Hepatocyte (in vitro differentiated cells): ENCODE measurements at regions not wholly inside any gene's neighbourhood (a gene's known extent, or its start where the extent isn't known, plus 50 kb on each side); places are given as distances from the start of the nearest gene placed in this dataset.

ENCODE experiments used
- EZH2 ChIP-seq: fragments of 200-600 bp; sonication (generic); IDR thresholded peaks from 2 replicates; pipeline ENCODE4 v1.6.1; 2016; ENCODE audit warnings: antibody characterized with exemption, mild to moderate bottlenecking, borderline replicate concordance
- EZH2phosphoT487 ChIP-seq: fragments of 200-600 bp; sonication (generic); IDR thresholded peaks from one replicate; pipeline ENCODE4 v1.6.1; 2018; ENCODE audit warnings: antibody characterized with exemption, mild to moderate bottlenecking, low read depth, moderate library complexity; ENCODE audit not compliant: unreplicated experiment, severe bottlenecking
- TF ChIP-seq, protein P1 (sequence below): fragments of 200-600 bp; sonication (generic); IDR thresholded peaks from 2 replicates; pipeline ENCODE4 v1.5.1; 2016; ENCODE audit warnings: antibody characterized with exemption, mild to moderate bottlenecking; ENCODE audit not compliant: poor library complexity

DNA sequence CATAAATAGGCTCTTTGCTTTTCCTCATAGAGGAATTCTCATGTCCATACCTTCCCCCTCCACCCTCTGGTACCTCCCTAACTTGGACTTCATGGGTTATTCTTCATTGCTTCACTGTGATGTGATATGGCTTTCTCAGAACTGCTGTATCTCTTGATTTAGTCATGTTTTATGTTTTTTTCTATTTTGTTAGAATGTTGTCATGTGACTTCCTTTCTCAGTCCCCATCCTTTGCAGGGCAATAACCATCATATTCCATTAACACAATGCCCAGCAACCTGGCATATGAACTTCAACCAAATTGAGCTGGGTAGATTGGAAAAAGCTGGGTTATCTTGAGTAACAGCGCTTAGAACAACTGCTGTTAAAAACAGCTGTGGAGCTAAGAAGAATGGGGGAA, 190.9 kb upstream of the PRSS16 start:
- TF ChIP-seq, protein P1, sequence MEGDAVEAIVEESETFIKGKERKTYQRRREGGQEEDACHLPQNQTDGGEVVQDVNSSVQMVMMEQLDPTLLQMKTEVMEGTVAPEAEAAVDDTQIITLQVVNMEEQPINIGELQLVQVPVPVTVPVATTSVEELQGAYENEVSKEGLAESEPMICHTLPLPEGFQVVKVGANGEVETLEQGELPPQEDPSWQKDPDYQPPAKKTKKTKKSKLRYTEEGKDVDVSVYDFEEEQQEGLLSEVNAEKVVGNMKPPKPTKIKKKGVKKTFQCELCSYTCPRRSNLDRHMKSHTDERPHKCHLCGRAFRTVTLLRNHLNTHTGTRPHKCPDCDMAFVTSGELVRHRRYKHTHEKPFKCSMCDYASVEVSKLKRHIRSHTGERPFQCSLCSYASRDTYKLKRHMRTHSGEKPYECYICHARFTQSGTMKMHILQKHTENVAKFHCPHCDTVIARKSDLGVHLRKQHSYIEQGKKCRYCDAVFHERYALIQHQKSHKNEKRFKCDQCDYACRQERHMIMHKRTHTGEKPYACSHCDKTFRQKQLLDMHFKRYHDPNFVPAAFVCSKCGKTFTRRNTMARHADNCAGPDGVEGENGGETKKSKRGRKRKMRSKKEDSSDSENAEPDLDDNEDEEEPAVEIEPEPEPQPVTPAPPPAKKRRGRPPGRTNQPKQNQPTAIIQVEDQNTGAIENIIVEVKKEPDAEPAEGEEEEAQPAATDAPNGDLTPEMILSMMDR = no peak
- TF ChIP-seq EZH2 = no peak
- TF ChIP-seq EZH2phosphoT487 = no peak
